NCI-H82 treated with DMSO at 0.1 percent for 48 hours (cell line): ENCODE measurements at regions not wholly inside any gene's neighbourhood (a gene's known extent, or its start where the extent isn't known, plus 50 kb on each side); places are given as distances from the start of the nearest gene placed in this dataset.
"Not testable (repeated sequence)": the region's sequence is repeated elsewhere in the genome, so short reads cannot be mapped to it uniquely, and the experiment has no call there.

Experiments used
- DNase-seq: peaks from one replicate; lab custom pipeline; 2025; ENCODE audit not compliant: unreplicated experiment; lab: John Stamatoyannopoulos, UW

DNA sequence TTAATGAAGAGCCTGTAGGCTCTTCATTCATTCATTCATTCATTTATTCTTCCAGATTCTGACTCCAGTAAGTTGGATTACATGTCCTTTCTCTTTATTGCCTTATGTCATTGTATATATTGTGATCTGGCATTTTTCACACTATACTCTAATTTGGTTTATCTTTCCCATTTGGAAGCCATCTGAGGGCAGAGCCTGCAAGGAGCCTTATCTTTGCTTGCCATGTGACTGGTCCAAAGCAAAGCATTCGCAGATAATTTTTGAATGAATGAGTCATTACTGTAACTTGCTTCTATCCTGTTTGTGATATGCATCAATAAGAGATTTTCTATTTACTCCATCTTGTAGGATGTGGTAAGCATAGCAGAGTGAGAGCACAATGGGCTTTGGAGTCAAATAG, 108.4 kb upstream of the DAB1 start:
- DNase-seq = no peak

DNA sequence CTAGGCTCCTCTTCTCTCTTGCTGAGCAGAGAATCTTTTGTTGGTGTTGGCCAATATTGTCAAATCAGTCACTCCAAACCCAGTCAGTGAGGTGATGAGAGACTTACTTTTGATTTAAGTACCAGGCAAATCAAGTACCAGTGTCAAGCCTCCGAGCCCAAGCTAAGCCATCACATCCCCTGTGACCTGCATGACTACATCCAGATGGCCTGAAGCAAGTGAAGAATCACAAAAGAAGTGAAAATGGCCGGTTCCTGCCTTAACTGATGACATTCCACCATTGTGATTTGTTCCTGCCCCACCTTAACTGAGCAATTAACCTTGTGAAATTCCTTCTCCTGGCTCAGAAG, 107.0 kb upstream of the DAB1 start:
- not testable (repeated sequence) for DNase-seq

DNA sequence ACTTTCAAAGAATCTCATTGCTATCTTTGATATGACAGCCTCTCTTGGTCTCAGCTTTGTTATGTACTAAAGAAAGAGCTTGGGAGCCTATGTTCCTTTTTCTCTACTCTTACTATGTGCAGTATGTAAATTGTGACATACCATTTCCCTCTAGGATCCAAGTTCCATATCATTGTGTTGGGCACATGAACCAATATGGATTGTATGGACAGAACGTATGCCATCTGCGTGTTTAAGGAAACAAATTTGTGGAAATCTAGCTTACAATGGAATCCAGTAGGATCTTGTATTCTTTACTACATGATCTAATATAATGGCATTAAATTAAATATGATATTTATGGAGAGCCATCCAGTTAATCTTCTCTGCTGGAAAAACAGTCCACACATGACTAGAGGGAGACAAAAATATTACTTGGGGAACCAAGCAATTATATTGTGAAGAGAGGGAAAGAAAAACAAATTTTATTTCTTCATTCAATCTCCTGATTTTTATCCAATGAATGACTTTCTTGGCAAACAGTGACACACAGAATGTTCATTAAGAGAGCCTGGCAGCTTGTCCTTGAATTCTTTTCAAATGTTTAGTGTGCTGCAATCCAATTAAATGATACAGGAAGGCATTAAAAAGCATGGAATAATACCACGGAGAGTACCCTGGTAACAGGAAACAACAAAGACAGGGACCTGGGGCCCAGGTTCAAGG, 106.5 kb upstream of the DAB1 start:
- DNase-seq = no peak

DNA sequence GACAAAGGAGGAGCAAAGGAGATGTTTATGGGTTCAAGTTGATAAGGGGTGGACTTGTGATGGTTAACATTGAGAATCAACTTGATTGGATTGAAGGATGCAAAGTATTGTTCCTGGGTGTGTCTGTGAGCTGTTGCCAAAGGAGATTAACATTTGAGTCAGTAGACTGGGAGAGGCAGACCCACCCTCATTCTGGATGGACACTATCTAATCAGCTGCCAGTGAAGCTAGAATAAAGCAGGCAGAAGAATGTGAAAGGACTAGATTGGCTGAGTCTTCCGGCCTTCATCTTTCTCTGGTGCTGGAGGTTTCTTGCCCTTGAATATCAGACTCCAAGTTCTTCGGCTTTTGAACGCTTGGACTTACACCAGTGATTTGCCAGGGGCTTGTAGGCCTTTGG, 98.7 kb upstream of the DAB1 start:
- peak; percentile 47 for DNase-seq

DNA sequence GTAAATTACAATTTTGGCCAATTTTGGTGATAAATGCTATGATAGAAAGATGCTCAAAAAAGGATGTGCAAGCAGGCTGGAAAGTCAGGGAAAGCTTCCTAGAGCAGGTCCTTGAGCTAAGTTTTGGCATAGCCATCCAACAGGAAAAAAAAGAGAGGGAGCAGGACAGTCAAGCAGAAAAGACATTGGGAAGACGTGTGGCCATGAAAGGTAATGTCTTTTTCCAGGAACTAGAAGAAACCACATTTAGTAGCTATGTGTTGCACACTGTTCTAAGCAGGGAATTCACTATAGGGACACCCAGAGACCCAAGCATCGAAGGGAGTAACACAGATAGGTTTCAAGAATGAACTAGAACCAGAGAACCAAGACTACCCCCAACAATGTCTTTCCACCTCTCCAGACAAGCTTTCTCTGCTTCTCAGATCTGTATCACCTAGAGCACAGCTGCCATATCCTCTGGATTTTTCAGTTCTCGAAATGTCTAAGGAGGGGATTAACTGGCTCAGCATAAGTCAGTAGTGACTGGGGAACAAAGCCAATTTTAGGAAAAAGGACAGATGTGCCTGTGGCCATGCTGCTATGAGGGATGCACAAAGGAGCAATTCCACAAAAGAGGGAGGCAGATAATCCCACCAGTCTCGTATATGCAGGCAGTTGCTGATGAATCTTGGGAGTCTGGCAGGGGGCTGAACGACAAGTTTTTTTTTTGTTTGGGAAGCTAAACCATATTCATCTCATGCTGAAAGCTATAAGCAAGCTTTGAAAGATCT, 97.1 kb upstream of the DAB1 start:
- DNase-seq = peak; percentile 97

DNA sequence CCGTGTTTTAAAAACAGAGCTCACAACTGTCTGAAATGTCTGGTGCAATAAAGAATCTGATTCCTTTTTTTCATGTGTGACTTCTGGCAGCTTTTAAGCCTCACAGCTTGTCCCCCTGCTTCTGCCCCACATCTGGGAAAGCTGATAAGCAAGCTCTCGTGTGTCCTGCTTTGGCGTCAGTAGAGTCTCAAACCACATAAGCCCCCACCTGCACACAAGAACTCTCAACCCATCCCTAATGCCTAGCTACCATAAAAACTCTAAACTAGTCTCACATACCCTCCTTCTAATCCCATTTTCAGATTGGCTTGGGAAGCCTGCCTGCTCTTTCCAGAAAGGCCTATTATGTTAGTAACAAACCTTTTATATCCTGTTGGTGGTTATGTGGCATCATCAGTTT, 94.6 kb upstream of the DAB1 start:
- DNase-seq = peak; percentile 96

DNA sequence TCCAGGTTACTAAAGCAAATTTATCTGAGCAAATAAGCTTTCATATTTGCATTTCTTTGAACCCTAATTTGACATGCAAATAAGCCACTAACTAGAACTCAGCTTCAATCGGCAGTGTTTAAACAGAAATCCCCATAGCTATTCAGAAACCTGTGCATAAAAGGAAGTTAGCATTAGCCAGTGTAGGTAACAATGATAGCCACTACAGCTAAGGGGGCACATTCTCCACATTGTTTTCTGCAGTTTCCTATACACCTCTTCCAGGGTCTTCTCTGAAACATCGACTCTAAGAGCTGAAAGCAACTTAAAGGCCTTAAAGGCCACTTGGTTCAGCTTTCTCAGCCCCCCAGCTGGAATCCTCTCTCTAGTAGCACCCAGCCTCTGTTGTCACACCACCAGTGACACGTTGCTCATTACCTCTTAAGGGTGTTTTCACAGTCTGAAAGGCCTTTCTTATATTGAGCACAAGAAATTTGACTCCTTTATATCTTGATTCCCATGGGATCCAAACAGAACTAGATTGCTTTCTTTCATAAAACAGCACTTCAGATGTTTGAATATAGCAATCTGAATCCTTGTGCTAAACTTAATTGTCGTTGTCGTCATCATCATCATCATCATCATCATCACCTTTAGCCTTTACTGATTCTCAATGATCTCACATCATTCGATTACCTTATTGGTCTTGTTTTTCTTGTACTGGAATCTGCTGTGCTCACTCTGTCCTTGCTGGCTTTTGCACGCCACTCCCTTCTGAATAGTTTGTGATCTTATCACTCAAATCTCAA, 93.9 kb upstream of the DAB1 start:
- DNase-seq = no peak

DNA sequence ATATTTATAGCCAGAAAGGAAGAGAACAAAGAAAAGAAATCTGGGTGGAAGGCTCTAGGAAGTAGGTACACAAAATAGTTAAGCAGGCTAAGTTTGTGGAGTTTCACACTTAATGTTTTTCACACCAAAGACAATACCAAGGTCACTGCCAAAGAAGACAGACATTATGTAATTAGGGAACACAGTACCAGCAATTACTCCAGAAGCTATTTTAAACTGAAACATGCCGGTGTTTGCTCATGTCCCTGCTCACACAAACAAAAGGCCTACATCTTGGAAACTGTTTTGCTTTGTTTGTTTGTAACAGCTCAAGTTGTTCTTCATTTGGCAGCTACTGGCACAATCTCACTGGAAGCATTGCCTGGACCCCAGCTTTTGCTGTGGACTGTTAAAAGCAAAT, 88.5 kb upstream of the DAB1 start:
- no peak for DNase-seq

DNA sequence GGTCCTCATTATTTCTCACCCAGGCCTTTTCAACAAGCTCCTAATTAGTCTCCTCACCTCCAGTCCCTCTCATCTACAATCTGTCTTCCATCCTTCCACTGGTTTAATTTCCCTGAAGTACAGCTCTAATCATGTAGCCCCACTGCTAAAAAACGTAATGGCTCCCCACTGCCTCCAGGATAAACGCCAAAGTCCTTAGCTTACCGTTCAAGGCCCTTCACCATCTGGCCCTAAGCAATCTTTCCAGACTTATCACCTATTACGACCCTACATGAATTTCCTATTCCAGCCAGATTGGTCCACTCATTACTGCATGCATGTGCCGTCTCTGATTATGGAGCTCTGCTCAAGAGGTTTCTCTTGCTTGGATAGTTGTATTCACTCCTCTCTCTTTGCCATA, 83.1 kb upstream of the DAB1 start:
- DNase-seq = no peak

DNA sequence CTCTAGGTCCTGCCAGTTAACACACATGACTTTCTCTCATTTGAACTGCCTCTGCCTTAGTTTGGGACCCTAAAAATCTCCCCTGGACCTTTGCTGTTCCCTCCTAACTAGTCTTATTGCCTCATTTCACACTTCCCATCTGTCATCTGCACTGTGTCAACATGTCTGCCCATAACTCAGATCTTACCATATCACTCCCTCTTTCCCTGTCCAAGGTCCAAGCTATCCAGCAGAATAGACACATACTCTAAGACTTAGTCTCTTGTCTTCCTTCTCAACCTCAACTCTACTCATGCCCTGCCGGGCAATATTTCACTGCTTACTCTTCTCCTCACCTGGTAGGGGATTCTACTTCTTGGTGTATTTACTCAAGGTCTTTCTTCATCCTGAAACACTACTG, 79.5 kb upstream of the DAB1 start:
- DNase-seq = no peak

DNA sequence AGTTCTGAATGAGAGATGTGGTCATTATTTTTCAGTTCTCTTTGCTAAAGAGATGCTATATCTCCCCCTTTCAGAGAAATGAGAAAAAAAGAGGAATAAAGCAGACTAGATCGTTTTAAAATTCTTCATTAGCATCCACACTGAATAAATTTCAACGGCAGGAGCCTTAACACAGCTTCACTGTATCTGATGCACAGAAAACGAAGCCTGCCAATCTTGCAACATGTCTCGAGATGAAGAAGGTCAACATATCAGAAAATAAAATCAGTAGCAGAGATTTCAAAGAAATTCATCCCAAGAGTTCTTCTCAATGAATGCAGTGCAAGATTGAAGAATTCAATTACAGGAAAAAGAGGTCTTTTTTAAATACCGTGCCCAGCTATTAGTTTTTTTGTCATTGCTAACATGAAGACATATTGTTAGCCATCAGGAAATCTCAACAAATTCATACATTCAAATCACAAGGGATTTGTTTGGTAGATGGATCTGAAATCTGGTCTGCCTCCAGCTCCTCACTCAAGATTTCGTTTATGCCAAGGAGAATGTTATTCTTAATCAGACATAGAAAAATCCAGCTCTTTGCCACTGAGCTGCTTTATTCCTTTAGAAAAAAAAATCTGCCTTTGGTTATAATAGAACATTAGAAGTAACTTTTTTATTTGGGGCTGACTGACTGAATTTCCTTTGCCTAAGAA, 76.4 kb upstream of the DAB1 start:
- DNase-seq = no peak

DNA sequence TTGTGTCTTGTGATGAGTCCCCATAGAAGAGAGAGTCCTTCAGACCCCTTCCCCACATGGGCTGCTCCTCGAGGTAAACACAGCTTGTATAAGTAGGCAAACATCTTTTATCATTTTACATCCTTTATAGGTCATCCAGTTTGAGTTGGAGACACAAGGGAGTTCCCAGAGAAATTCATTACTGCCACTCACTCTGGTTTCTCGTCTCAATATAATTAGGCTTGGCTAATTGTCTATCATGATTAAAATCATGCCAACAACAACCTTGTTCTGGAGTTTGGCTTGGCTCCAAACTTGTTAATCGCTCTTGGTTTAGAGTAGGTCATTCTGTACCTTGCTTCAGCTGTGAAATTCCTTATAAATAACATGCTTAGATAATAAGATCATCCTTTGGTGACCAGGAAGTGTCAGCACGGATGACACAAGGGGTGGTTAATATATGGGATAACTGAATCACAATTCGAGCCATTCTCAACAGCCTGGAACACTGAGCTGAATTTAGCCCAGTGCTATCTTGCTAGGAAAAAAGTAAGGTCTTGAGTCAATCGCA, 70.7 kb upstream of the DAB1 start:
- DNase-seq = peak; percentile 80

DNA sequence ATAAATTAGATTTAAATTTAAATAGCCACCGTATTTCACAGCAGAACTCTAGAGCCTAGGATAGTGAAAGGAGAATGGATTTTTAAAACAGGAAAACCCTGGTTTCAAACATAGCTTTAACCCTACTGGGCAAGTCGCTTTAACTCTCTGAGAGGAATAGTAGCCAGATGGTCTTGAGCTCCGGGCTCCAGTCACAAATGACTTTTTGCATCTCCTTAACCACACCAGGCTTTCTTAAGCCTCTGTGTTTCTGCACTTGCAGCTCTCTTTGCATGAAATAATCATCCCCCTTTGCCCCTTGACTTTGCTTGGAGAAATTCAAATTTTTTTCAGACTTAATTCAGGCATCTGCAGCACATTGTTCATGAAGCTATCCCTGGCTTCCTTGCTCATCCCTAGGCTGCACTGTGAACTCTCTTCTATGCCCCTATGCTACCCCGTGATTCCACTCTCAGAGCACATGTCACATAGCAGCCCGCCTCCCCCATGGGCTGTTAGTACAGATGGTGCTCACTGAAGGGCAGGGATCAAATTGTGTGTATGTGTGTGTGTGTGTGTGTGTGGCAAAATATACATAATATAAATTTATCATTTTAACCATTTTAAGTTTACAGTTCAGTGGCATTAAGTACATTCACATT, 68.8 kb upstream of the DAB1 start:
- DNase-seq = peak; percentile 94

DNA sequence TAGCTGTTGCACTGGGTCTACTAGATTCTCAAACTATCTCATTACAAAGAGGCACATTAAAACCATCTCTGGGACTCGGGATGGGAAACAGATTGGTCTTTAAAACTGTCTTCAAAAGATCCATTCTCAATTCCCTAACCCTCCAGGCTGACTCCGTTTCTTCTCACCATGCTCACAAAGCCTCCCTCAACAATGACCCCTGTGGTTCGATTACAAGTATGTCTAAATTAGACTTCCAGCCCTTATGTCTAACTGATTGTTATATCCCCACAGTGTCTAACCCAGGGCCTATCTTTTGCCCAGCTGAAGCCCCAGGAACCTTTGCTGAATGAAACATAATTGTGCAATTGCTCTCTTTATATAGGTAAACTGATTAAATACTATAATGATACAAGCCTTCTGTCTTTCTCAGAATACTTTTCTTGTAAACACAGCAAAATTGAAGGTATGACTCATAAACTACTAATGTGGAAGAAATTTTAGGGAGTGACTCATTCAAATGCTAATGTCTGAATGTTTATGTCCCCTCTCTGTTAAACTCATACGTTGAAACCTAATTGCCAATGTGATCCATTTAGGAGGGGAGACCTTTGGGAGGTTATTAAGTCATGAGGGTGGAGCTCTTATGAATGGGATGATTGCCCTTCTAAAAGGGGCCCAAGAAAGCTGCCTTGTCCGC, 65.6 kb upstream of the DAB1 start:
- DNase-seq = no peak

DNA sequence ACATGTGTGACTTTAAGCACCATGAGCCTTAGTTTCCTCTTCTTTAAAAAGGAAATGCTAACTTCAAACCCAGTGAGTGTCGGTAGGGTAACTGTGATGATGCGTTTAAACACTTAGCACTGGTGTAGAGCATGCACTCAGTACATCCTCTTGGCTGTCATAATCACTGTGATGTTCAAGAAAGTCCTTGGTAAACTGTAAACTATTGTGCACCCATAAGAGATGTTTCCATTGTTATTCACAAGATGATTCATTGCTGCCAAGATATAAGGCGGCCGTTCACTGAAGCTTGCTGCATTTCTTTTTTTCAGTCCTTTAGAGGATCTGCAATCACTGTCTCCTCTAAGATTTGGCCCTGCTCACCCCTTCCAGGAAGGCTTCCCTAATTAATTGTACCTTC, 61.8 kb upstream of the DAB1 start:
- no peak for DNase-seq

DNA sequence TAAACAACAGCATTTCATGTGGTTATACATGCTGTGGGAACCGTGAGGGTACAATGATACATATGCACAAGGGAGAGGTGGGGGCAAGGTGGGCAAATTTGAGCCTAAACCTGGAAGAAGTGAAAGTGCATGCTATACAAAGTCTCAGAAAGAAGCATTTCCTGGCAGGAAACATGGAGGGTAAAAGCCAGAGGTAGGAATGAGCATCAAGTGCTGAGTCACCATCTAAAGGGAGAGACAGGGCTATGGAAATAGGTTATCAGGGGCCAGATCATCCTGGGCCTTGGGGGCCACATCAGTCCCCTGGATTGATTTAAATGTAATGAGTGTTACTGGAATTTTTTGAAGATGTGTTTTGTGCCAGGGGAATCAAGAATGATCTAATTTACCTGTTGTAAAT, 60.1 kb upstream of the DAB1 start:
- DNase-seq = no peak

DNA sequence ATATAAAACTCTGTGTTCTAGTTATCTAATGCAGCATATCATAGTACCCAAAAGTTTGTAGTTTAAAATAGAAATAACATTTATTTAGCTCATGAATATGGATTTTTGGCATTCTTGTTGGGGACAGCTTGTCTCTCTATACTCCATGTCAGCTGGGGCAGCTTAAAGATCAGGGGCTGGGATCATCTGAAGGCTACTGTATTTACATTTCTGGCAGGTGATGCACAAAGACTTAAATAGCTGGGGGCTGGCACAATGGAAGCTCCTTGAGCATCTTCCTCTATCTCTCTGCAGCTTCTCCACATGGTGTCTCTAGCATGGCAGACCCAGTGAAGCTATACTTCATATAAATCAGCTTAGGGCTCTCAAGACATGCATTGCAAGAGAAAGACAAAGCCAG, 55.6 kb upstream of the DAB1 start:
- no peak for DNase-seq

DNA sequence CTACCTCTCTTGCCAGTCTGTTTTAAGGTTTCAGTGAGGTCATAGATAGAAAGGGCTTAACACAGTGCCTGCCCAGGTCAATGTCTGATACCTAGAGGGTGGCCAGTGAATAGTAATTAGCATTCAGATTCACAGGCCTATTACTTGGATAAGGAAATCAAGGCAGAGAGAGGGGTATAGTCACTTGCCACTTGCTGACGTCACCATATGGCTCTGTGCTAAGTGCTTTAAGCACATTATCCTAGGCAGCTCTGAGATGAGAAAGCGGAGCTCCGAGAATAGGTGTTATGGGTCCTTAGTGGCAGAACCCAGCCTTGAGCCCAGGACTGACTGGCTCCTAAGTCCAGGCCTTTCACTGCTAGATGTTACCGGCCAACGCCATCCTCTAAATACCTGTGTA, 51.5 kb upstream of the DAB1 start:
- no peak for DNase-seq

DNA sequence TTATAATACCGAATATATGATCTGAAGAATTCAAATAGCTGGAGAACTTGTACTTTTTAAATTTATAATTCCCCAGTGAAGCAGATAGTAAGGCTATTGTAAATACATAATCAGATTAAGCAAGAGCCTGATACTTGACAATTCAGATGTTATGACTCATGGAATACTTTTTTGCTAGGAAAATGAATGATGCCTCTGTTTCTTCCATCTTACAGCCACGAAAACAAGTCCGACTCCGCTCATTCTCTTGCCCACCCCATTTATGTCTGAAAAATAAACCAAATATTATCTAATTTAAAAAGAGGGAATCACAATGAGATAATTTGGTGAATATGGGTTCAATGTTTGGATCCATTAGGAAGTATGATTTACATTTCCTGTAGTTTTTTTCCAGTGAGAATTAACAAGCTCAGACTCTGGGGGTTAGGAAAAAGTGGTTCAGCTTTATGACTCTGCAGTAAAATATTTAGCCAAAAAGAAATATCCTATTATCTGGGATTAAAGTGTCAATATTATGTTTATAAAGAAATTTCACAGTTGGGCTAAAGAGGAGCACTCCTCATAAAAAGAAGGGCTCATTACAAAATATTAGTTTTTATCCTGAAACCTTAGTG, 50.4 kb upstream of the DAB1 start:
- DNase-seq = no peak
